Eye (tissue), 1 donor: ENCODE measurements at regions not wholly inside any gene's neighbourhood (a gene's known extent, or its start where the extent isn't known, plus 50 kb on each side); places are given as distances from the start of the nearest gene placed in this dataset.

Source experiments
- DNase-seq: peaks from one replicate; pipeline ENCODE4 v3.0.0-alpha.2; 2015

- no peak for DNase-seq
Measured at GRCh38 chr6:47149554-47149953, 107.4 kb upstream of the ADGRF1 start.

- no peak for DNase-seq
Measured at GRCh38 chr6:47149066-47149465, 106.9 kb upstream of the ADGRF1 start.

- DNase-seq: peak; percentile 14
Measured at GRCh38 chr6:47147836-47148344, 105.8 kb upstream of the ADGRF1 start.

GRCh38 chr6:47147175-47147727, 105.1 kb upstream of the ADGRF1 start:
- DNase-seq: no peak

- no peak for DNase-seq
Measured at GRCh38 chr6:47146431-47147174, 104.5 kb upstream of the ADGRF1 start.

GRCh38 chr6:47145212-47145611, 103.1 kb upstream of the ADGRF1 start:
- DNase-seq: no peak

GRCh38 chr6:47144306-47144705, 102.2 kb upstream of the ADGRF1 start:
- no peak for DNase-seq

- no peak for DNase-seq
Measured at GRCh38 chr6:47141963-47142362, 99.8 kb upstream of the ADGRF1 start.

- no peak for DNase-seq
Measured at GRCh38 chr6:47141171-47141570, 99.0 kb upstream of the ADGRF1 start.

- no peak for DNase-seq
Measured at GRCh38 chr6:47138046-47138445, 95.9 kb upstream of the ADGRF1 start.

GRCh38 chr6:47137073-47137472, 94.9 kb upstream of the ADGRF1 start:
- DNase-seq: no peak

GRCh38 chr6:47135772-47136171, 93.6 kb upstream of the ADGRF1 start:
- peak; percentile 13 for DNase-seq

GRCh38 chr6:47134476-47135189, 92.5 kb upstream of the ADGRF1 start:
- DNase-seq: peak; percentile 64

- DNase-seq: no peak
Measured at GRCh38 chr6:47133230-47134000, 91.3 kb upstream of the ADGRF1 start.

- no peak for DNase-seq
Measured at GRCh38 chr6:47132724-47133123, 90.6 kb upstream of the ADGRF1 start.

GRCh38 chr6:47131773-47132172, 89.6 kb upstream of the ADGRF1 start:
- DNase-seq: no peak

- DNase-seq: no peak
Measured at GRCh38 chr6:47130086-47130485, 88.0 kb upstream of the ADGRF1 start.

- no peak for DNase-seq
Measured at GRCh38 chr6:47129129-47129528, 87.0 kb upstream of the ADGRF1 start.

GRCh38 chr6:47126647-47127391, 84.7 kb upstream of the ADGRF1 start:
- peak; percentile 79 for DNase-seq

GRCh38 chr6:47118611-47119010, 76.5 kb upstream of the ADGRF1 start:
- no peak for DNase-seq

- DNase-seq: no peak
Measured at GRCh38 chr6:47117314-47117713, 75.2 kb upstream of the ADGRF1 start.

GRCh38 chr6:47116606-47117005, 74.5 kb upstream of the ADGRF1 start:
- no peak for DNase-seq
